ENCODE measurements at regions not wholly inside any gene's neighbourhood (a gene's known extent, or its start where the extent isn't known, plus 50 kb on each side); places are given as distances from the start of the nearest gene placed in this dataset.
"Not testable (repeated sequence)": the region's sequence is repeated elsewhere in the genome, so short reads cannot be mapped to it uniquely, and the experiment has no call there.

DNA sequence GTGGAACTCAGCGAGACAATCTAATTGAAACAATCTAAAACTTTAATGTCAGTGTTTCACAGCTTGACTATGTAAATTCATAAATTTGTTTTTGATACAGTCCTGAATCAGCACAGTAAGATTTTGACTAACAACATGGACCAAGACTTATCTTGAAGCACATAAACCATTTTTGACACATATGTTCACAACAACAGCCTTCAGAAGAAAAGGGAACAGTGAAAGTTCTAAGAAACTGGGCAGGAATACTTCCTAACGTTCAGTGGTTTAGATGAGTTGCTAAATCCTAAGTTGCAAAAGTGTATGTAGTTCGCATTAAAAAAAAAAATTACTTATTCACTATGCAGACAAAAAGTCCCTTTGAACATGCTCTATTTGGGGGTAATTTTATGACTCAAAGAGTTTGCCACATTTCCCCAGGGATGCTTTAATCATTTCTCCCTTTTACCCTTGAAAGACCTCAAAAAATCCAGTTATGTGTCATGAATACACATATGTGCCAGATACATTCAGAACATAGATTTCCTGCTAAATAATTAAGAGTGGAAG is 120.2 kb downstream of the MRPL39 start:
- DNase-seq (ENCODE audit: low read depth) = no peak

DNA sequence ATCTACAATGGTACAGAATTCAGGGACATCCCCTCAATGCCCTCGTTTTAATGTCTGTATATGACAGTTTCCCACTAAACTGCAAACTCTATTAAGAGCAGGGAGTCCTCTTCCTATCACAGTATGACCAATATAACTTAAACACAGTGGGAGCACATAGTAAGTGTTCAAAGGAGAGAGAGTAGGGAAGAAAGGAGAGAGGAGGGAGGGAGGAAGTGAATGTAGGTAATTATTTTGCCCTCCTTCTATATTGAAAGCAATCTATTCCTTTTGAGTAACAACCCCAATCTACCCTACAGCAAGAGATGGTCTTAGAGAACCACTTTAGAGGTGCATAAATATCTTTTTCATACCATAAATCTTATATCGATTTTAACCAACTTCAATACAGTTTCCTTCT is 121.4 kb downstream of the MRPL39 start:
- no peak for DNase-seq (ENCODE audit: low read depth)

DNA sequence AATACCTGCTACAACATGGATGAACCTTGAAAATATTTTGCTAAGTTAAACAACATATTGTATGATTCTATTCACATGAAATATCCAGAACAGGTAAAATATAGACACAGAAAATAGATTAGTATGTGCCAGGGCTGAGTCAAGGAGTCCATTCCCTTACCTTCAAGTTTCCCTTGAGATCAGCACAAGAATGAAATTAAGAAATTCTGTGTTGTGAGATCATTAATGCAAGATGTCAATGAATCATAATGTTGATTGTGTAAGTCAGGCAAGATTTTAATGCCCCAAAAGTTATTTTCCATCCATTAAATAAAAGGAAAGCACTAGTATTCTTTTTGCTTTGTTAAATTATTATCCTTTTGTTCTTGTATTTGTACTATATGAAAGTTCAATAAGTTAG is 139.4 kb downstream of the MRPL39 start:
- no peak for DNase-seq (ENCODE audit: low read depth)

DNA sequence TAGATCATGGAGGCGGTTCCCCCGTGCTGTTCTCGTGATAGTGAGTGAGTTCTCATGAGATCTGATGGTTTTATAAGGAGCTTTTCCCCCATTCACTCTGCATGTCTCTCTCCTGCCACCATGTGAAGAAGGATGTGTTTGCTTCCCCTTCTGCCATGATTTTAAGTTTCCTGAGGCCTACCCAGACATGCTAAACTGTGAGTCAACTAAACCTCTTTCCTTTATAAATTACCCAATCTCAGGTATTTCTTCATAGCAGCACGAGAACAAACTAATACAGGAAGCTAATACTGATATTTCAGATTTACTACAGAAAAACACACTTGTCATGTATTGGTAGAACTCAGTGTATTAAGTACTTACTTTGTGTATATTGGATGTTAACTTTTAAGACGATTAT is 140.2 kb downstream of the MRPL39 start:
- not testable (repeated sequence) for DNase-seq (ENCODE audit: low read depth)

DNA sequence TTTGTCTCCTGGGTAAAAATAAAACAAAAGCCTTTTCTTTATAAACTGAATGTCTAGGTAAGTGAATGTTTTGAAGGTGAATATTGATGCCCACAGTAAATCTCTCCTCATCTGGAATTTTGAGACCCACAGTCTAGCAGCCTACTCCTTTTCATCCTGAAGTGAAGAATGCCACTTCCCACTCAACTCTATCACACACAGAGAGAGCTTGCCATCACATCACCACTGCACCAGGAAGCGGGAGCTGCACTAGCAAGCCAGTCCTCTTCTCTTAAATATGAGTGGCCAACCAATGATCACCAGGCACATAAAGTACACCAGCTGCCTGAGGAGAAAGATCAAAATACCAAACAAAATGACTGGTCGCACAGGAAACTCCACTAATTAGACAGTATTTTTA is 140.8 kb downstream of the MRPL39 start:
- no peak for DNase-seq (ENCODE audit: low read depth)

DNA sequence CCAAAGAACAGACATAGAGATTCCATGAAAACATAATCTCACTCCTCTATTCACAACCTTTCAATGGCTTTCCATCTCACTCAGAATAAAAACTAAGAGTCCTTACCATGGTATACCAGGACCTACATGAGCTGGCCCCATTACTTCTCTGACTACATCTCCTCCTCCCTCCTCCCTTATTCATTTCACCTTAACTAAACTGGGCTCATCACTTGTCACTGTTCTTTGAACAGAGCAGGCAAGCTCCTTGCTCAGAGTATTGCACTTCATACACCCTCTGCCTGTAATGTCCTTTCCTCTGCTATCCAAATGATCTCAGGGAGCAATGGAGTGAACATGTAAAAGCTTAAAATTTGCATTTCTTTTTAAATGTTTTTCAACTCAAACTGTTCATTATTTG is 142.0 kb downstream of the MRPL39 start:
- no peak for DNase-seq (ENCODE audit: low read depth)

DNA sequence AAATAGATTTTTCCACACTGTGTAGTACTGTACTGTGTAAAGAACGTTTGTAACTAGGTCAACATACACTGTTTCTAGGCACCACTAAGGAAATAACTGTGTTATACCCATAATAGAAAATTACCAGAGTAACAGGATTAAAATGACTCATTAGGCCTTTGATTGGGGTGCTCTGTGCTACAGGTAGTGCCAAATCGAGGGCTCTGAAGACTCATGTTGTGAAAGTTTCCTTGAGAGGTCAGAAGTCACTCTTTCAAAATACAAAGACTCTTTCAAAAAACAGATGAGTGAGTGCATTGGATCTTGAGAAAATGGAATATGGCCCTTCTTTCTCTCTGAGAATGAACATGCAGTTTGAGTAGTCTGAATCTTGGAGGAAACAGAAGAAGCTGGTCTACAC is 143.0 kb downstream of the MRPL39 start:
- DNase-seq (ENCODE audit: low read depth) = no peak

DNA sequence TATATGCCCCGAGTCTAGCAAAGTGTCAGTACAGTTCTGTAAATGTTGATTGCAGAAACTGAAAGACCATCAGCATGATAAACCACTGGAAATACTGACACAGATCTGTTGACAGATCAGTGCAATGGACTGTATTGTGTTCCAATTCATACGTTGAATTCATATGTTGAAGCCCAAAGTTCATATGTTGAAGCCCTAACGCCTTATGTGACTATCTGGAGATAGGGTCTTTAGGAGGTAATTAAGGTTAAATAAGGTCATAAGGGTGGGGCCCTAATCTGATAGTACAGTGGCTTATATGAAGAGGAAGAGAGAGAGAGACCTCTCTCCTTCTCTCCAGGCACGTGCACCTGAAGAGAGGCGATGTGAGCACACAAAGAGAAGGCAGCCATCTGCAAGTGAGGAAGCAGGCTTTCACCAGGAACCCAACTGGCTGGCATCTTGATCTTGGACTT is 144.7 kb downstream of the MRPL39 start:
- no peak for DNase-seq (ENCODE audit: low read depth)

DNA sequence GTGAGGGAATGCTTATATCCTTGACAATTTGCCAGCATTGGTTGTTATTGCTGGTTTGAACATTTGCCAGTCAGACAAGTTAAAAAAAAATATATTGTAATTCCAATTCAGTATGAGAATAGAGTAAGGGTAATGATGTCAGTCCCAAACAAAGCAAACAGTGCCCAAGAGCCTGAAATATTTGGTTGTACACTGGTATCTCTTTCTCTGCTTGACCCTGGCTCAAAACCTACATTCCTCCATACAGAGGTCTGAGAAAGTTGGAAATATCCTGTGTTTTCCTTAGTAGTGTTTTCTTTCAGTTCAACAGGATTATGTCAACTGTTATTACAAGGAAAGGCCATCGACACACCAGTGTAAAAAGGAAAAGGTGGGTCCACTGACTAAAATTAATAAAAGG is 145.6 kb downstream of the MRPL39 start:
- no peak for DNase-seq (ENCODE audit: low read depth)

DNA sequence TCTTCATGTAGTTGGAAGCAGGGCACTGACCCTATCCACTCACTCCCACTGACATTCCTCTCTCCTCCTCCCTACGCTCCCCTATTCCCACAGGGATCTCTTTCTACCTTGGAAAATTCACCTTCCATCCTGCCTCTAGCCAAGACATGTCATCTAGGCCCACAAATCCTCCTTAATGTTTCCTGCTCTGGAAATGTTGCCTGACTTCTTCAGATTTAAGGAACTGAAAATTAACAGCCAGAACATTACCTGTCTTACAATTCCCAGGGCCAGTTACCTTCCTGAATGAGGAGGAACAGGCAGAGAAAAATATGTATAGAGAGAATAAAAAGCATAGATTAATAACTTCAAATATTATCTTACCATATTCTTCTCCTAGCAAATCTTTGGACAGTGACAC is 147.3 kb downstream of the MRPL39 start:
- DNase-seq (ENCODE audit: low read depth) = no peak

DNA sequence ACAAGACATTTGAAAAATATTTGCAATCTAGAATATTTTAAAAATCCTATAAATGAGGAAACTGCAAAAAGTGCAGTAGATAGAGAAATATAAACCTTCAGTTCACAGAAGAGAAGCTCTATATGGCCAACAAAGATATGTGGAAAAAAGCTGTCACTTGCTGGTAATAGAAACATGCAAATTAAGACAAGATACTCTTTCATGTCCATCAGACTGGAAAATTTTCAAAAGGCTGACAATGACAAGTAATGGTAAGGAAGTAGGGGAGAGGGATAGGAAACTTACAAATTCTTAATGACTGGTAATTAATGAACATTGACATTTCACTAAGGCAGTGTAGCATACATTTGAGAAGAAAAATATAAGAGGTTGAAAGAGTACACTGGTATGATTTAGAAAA is 147.9 kb downstream of the MRPL39 start:
- no peak for DNase-seq (ENCODE audit: low read depth)

DNA sequence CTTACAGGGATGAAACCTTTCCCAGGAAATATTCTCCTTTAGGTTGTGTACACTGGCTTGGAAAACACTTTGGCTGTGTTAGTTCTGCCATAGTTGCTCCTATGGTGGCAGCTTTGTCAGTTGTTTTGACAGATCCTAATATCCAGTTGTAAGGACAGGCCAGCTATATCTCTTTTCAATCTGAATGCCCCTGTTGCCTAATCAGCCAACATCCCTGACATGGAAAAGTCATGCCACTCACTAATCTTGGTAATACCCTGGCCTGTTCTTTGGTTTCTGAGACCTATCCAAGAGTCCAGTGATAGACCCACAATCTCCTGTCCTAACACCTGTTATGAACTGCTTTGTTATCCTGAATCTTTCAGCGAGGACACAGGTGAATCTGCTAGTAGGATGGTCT is 148.8 kb downstream of the MRPL39 start:
- no peak for DNase-seq (ENCODE audit: low read depth)

DNA sequence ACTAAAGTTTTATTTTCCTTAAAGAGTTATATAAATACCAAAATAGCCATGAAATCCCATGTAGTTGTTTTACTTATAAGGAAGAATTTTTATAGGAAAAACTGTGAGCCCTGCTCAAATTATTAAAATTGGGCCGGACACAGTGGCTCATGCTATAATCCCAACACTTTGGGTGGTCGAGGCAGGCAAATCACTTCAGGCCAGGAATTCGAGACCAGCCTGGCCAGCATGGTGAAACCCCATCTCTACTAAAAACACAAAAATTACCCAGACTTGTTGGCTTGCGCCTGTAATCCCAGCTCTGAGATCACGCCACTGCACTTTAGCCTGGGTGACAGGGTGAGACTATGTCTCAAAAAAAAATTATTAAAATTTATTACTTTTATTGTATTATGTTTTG is 149.3 kb downstream of the MRPL39 start:
- no peak for DNase-seq (ENCODE audit: low read depth)

DNA sequence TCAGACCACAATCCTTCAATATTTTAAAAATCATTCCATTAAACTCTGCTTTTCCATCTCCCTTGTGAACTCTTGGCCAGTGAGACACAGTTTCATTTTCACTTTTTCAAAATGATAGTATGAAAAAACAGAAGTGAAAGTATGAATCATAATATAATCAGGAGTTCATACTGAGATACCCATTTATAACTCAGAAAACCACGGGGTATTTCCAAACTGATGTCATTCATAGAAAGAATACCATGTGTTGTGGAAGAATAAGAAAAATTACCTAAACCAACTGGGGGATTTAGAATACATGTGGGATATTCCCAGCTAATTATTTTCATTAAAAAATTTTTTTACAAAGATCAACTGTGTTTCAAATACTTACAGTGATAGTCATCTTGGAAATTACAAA is 149.9 kb downstream of the MRPL39 start:
- DNase-seq (ENCODE audit: low read depth) = no peak

DNA sequence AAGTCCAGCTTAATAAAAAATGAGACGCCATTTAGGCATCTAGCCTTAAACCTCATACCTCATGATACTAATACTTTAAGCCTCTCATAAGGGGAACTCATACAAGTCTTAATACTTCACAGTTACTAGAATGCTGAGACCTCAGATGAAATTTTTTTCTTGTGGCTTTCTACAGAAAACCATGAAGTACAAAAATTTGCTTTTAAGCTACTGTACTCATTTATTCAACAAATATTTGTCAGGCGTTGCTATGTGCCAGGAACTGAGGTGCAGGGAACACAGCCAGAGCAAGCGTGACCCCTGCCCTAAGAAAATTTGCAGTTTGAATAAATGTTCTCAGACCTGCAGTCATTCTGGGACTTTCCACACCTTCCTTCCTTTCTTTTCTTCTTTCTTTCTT is 150.6 kb downstream of the MRPL39 start:
- DNase-seq (ENCODE audit: low read depth) = no peak

DNA sequence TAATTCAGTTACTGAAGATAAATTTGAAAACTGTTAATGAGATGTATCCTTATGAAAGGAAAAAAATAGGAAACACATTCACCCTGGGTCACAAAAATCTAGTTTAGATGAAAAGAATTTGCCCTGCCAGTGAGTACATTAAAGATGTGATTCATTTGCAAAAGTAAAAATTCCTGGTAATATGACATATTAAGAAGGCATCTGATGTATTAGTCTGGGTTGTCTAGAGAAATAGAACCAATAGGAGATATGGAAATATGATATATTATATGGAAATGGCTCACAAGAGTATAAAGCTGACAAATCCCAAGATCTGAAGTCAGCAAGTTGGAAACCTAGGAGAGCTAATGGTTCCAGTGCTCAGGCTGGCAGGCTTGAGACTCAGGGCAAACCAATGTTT is 153.8 kb downstream of the MRPL39 start:
- no peak for DNase-seq (ENCODE audit: low read depth)

DNA sequence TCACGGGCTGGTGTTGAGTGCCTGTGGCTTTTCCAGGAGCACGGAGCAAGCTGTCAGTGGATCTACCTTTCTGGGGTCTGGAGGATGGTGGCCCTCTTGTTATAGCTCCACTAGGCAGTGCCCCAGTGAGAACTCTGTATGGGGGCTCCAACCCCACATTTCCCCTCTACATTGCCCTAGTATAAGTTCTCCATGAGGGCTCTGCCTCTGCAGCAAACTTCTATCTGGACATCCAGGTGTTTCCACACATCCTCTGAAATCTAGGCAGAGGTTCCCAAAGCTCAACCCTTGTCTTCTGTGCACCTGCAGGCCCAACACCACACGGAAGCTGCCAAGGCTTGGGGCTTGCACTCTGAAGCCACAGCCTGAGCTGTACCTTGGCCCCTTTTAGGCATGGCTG is 157.3 kb downstream of the MRPL39 start:
- no peak for DNase-seq (ENCODE audit: low read depth)

DNA sequence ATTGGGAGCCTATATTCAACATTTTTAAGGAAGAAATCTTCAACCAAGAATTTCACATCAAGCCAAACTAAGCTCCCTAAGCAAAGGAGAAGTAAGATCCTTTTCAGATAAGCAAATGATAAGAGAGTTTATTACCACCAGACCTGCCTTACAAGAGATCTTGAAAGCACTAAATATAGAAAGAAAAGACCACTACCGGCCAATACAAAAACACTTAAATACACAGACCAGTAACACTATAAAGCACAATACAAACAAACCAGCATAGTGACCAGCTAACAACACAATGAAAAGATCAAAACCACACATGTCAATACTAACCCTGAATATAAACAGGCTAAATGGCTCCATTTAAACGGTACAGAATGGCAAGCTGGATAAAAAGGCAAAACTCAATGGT is 165.4 kb downstream of the MRPL39 start:
- DNase-seq (ENCODE audit: low read depth) = no peak

DNA sequence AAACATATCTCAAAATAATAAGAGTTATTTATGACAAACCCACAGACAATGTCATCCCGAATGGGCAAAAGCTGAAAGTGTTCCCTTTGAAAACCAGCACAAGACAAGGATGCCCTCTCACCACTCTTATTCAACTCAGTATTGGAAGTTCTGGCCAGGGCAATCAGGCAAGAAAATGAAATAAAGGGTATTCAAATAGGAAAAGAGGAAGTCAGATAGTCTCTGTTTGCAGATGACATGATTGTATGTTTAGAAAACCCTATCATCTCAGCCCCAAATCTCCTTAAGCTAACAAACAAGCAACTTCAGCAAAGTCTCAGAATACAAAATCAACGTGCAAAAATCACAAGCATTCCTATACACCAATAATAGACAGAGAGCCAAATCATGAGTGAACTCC is 169.8 kb downstream of the MRPL39 start:
- not testable (repeated sequence) for DNase-seq (ENCODE audit: low read depth)

DNA sequence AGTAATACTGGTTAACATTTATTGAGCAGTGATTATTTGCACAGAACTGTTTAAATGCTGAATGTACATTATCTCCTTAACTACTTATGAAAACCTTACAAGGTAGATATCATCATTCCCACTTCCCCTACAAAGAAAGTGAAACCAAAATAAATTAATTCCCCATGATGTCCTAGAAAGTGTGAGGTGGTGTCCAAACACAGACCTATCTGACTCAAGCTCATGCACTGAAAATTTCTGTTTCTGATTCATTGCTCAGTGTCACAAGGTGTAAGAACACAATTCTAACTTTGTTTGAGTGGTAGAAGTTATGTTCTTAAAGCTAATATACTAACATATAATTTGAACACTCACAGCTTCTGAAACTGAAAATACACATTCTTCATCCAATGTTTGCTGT is 178.7 kb downstream of the MRPL39 start:
- DNase-seq (ENCODE audit: low read depth) = no peak

DNA sequence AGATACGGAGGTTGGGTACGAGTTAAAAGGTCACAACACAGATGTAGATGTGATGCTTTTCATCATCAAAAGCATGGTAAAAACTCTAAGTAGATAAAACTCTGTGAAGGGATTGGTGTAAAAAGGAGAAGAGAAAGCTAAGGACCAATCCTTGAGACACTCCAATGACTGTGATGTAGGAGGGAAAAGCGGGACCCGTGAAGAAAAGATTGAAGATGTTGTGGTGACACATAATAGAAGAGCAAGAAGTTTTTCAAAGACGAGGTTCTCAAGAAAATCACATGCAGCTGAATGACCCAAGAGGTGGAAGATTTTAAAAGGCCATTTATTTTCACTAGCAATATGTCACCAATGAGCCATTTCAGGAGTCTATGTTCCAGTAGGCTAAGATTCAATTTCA is 179.5 kb downstream of the MRPL39 start:
- no peak for DNase-seq (ENCODE audit: low read depth)

DNA sequence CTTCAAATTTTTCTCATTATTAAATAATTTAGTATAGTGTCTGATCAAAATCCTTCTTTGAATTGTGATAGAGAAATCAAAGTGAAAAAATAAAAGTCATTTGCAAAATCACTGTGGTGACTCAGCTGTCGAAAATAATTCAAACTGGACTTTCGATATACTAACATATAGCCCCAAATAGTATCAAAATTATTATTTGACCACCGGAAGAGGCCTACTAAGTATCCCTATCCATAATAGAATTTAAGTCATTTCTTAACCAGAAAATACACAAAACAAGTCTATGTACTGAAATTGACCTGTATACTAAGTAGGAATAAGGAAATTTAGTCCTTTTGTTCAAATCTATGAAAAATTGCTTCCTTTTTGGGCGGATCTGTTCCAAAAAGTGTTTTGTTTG is 180.7 kb downstream of the MRPL39 start:
- no peak for DNase-seq (ENCODE audit: low read depth)

DNA sequence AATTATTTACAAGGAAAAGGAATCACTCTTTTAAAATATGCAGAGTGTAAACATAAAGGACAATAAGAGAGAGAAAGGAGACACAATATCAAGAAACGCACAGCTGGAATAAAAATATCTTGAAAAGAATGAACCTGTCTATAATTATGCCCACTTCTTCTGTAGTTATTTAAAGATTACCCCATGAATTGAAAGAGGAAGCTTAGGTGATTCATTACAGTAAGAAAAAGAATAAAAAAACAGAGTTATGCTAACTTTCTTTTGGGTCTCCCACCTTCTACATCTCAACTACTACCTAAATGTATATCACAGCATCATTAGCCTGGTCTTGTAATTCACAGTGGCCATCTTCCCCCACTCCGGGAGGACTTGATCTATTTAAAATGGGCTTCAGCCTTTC is 182.1 kb downstream of the MRPL39 start:
- no peak for DNase-seq (ENCODE audit: low read depth)

DNA sequence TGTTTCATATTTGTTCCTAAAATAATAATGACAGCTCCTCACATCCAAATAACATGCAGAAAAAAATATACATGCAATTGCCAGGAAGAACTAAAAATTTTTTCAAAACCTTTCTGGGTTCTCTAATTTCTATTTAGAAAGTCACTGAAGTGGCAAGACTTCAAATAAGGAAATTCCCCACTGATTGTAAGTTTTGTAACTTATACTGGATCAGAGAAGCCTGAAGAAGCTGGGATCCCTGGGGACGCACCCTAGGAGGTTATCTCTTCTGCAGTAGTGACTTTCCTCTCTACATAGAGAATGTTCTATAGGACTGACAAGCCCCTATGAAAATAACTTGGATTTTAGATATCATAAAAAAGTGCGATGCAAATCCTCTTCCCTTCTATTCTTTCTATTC is 182.6 kb downstream of the MRPL39 start:
- no peak for DNase-seq (ENCODE audit: low read depth)

DNA sequence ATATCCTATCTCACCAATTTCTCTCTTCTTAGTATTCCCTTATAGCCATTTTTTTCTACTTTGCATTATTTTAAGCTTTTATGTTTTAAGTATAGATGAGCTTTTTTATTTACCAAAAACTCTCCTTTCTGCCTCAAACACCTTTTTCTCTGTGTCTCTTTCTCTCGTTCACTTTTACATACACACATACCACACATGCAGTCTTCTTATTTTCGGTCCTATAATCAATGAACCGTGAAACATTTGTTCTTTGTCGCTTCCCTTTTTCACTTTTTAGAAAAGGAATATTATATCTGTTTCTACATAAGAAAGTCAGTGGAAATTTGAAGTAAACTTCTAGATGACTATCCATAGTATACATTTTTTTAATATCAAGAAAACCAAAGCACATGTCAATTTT is 183.2 kb downstream of the MRPL39 start:
- no peak for DNase-seq (ENCODE audit: low read depth)
